PC-9 (cell line): ENCODE measurements at regions not wholly inside any gene's neighbourhood (a gene's known extent, or its start where the extent isn't known, plus 50 kb on each side); places are given as distances from the start of the nearest gene placed in this dataset.

Experiments used
- BruUV-seq: library from RNA; stranded (reverse); fragments of 400-500 nt; replicated peaks from 2 replicates; lab custom pipeline; 2021; lab: Mats Ljungman, UMichigan
- CTCF ChIA-PET: fragments of 300-600 bp; sonication (Branson Sonifier 250); formaldehyde crosslinking; loops from one replicate; lab custom pipeline; 2022; ENCODE audit warnings: antibody characterized with exemption; lab: Charles Lee
- POLR2A ChIA-PET: fragments of 300-600 bp; sonication (Branson Sonifier 250); formaldehyde crosslinking; loops from one replicate; lab custom pipeline; 2022; ENCODE audit warnings: antibody characterized with exemption; ENCODE audit not compliant: unreplicated experiment; lab: Charles Lee
- DNase-seq, 2 experiments: peaks; one replicate each; pipeline versions ENCODE4 v3.0.0 to v3.0.0-alpha.2; 2015 to 2022; ENCODE audit warnings: mixed read lengths in 1 of 2
- H2AFZ ChIP-seq: fragments of 200-600 bp; sonication (generic); 2 replicates; pipeline ENCODE4 v1.8.1; 2017; ENCODE audit warnings: antibody characterized with exemption
- H3F3A ChIP-seq: fragments of 200-600 bp; sonication (generic); 2 replicates; pipeline ENCODE4 v1.8.1; 2017; ENCODE audit warnings: antibody characterized with exemption, mild to moderate bottlenecking, low read depth; ENCODE audit not compliant: insufficient read depth
- H3K27ac ChIP-seq: fragments of 200-600 bp; sonication (generic); 2 replicates; pipeline ENCODE4 v1.6.1; 2016; ENCODE audit warnings: mixed run types
- H3K27me3 ChIP-seq: fragments of 200-600 bp; sonication (generic); 2 replicates; pipeline ENCODE4 v1.6.1; 2016; ENCODE audit warnings: low read depth, mixed run types; ENCODE audit not compliant: insufficient read depth
- H3K36me3 ChIP-seq: fragments of 200-600 bp; sonication (generic); 2 replicates; pipeline ENCODE4 v1.6.1; 2016; ENCODE audit warnings: low read depth, mixed run types
- H3K4me1 ChIP-seq: fragments of 200-600 bp; sonication (generic); replicated peaks from 2 replicates; pipeline ENCODE4 v1.6.1; 2016; ENCODE audit warnings: mixed run types; ENCODE audit not compliant: insufficient read depth
- H3K4me2 ChIP-seq: fragments of 200-600 bp; sonication (generic); 2 replicates; pipeline ENCODE4 v1.6.1; 2017; ENCODE audit warnings: mixed run types
- H3K4me3 ChIP-seq: fragments of 200-600 bp; sonication (generic); 2 replicates; pipeline ENCODE4 v1.6.1; 2016; ENCODE audit warnings: mixed run types
- H3K79me2 ChIP-seq: fragments of 200-600 bp; sonication (generic); 2 replicates; pipeline ENCODE4 v1.6.1; 2017; ENCODE audit warnings: low read depth, mixed run types
- H3K9me2 ChIP-seq: fragments of 200-600 bp; sonication (generic); 2 replicates; pipeline ENCODE4 v1.8.1; 2017; ENCODE audit warnings: mild to moderate bottlenecking; ENCODE audit not compliant: insufficient read depth
- H3K9me3 ChIP-seq: fragments of 200-600 bp; sonication (generic); 2 replicates; pipeline ENCODE4 v1.8.1; 2016; ENCODE audit warnings: low read depth; ENCODE audit not compliant: insufficient read depth
- H4K20me1 ChIP-seq: fragments of 200-600 bp; sonication (generic); 2 replicates; pipeline ENCODE4 v1.8.1; 2017; ENCODE audit not compliant: insufficient read depth
- EZH2 ChIP-seq: fragments of 200-600 bp; sonication (generic); IDR thresholded peaks from 2 replicates; pipeline ENCODE4 v1.8.0; 2017; ENCODE audit warnings: antibody characterized with exemption, low read depth
- intact Hi-C: fragments of 100-400 bp; cut with micrococcal nuclease; formaldehyde crosslinking; loops from one replicate; pipeline ENCODE4 v1.10.0; 2022; ENCODE audit not compliant: unreplicated experiment
- TF ChIP-seq, protein P1 (sequence below): fragments of 200-600 bp; sonication (generic); conservative IDR thresholded peaks from 2 replicates; pipeline ENCODE4 v1.6.1; 2017; ENCODE audit warnings: mixed run types, antibody characterized with exemption, mild to moderate bottlenecking, moderate library complexity

DNA sequence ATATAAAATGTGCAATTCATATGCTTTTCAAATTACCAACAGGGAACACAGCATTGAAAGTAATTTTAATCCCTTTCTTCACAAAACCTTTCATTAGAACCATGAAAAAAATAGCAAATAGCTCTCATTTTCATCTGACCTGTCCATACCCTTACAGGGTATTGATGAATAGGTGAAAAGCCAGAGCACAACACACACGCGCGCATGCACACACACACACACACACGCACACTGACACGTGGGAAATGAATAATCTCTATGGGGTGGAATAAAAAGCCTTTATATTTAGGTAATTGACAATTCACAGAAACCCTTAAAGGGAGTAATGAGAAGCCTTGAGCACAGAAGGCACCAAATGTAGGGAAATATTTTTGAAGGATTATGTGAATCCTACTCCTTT lies 76.2 kb upstream of the POU2AF2 start:
- BruUV-seq: no TSS peak
- Histone ChIP-seq H3K79me2 (no peaks in the 10 kb centered on the region), H3K9me3 (no peaks in the 10 kb centered on the region), H3K9me2 (no peaks in the 10 kb centered on the region), H3K27me3 (no peaks in the 10 kb centered on the region), H3K36me3 (no peaks in the 10 kb centered on the region), H2AFZ (no peak overlapping the region), H3K27ac (no peak overlapping the region), H3F3A (no peaks in the 10 kb centered on the region), H3K4me3 (no peak overlapping the region), H3K4me2 (no peak overlapping the region), H4K20me1 (no peaks in the 10 kb centered on the region), H3K4me1 (peaks cover 16% of the 10 kb centered on the region; the same call in 1 of the 2 replicates)
- TF ChIP-seq, protein P1, sequence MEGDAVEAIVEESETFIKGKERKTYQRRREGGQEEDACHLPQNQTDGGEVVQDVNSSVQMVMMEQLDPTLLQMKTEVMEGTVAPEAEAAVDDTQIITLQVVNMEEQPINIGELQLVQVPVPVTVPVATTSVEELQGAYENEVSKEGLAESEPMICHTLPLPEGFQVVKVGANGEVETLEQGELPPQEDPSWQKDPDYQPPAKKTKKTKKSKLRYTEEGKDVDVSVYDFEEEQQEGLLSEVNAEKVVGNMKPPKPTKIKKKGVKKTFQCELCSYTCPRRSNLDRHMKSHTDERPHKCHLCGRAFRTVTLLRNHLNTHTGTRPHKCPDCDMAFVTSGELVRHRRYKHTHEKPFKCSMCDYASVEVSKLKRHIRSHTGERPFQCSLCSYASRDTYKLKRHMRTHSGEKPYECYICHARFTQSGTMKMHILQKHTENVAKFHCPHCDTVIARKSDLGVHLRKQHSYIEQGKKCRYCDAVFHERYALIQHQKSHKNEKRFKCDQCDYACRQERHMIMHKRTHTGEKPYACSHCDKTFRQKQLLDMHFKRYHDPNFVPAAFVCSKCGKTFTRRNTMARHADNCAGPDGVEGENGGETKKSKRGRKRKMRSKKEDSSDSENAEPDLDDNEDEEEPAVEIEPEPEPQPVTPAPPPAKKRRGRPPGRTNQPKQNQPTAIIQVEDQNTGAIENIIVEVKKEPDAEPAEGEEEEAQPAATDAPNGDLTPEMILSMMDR: no peak
- TF ChIP-seq EZH2: no peak
- ChIA-PET POLR2A (no interaction called here), CTCF (no interaction called here)
- no peak for DNase-seq
- intact Hi-C loops: no loop called here

DNA sequence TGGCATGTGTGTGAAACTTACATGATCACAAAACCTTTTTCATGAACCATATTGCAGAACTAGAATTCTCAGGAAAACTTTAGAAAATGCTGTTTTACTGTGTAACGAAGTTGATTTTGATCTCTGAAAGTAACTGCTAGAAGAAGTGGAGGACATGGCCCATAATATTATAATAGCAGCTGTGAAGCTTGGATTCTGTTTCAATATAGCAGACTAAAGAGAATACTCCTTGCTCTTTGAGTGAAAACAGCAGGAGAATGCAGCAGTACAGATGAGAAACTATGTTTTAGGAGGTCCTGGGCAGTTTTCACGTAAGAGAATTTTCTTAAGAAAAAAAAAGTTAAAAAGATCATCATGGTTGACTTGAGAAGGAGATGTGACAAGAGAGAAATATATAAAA lies 76.7 kb upstream of the POU2AF2 start:
- Histone ChIP-seq H3K27me3 (no peaks in the 10 kb centered on the region), H3F3A (no peaks in the 10 kb centered on the region), H3K9me3 (no peaks in the 10 kb centered on the region), H3K9me2 (no peaks in the 10 kb centered on the region), H3K36me3 (no peaks in the 10 kb centered on the region), H3K79me2 (no peaks in the 10 kb centered on the region), H3K4me1 (peaks cover 16% of the 10 kb centered on the region; the same call in 1 of the 2 replicates), H4K20me1 (no peaks in the 10 kb centered on the region), H3K27ac (no peak overlapping the region), H3K4me2 (no peak overlapping the region), H3K4me3 (no peak overlapping the region), H2AFZ (no peak overlapping the region)
- BruUV-seq: no TSS peak
- ChIA-PET CTCF (no interaction called here), POLR2A (no interaction called here)
- no peak for DNase-seq
- intact Hi-C loops: no loop called here
- TF ChIP-seq, protein P1: no peak
- no peak for TF ChIP-seq EZH2

DNA sequence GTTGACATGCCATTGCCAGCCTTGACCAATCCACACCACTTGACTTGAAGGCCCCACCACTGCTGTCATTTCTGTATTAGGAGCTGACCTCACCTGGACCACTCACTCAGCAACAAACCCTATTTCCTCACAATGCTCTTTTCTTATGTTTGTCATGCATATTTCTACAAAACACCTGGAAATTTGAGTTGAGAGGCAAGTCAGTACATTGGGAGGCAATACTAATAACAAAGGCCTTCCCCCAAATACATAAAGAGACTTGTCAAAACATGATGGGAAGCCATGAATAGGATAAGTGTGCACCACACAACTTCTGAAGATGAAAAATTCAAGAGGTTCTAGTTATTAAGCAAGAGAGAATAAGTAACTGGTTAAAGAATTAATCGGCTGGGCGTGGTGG lies 77.9 kb upstream of the POU2AF2 start:
- Histone ChIP-seq H3K4me2 (no peak overlapping the region), H3K4me1 (peaks cover 16% of the 10 kb centered on the region; the same call in 1 of the 2 replicates), H3K9me2 (no peaks in the 10 kb centered on the region), H3F3A (no peaks in the 10 kb centered on the region), H3K36me3 (no peaks in the 10 kb centered on the region), H3K27ac (no peak overlapping the region), H3K4me3 (no peak overlapping the region), H3K9me3 (no peaks in the 10 kb centered on the region), H3K27me3 (no peaks in the 10 kb centered on the region), H3K79me2 (no peaks in the 10 kb centered on the region), H4K20me1 (no peaks in the 10 kb centered on the region), H2AFZ (no peak overlapping the region)
- ChIA-PET POLR2A (no interaction called here), CTCF (no interaction called here)
- intact Hi-C loops: no loop called here
- TF ChIP-seq, protein P1: no peak
- no peak for TF ChIP-seq EZH2
- no TSS peak for BruUV-seq
- no peak for DNase-seq
